ENCODE measurements at regions not wholly inside any gene's neighbourhood (a gene's known extent, or its start where the extent isn't known, plus 50 kb on each side); places are given as distances from the start of the nearest gene placed in this dataset.

DNA sequence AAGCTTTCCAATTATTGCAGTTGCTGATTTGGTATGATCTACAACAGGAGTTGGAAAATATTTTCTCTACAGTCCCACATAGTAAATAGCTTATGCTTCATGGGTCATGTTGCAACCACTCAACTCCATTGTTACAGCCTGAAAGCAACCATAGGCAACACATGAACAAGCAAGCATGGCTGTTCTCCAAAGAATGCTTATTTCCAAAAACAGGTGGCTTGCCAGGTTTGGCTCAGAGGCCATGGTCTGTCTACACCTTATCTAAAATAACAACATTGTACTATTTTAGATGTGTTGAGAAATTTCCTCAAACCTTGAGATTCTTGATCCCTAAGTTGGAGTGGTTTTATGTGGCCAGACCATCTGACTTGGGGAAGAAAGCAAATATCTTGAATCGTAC, 153.9 kb upstream of the MPPED2 start:
- DNase-seq: no peak

DNA sequence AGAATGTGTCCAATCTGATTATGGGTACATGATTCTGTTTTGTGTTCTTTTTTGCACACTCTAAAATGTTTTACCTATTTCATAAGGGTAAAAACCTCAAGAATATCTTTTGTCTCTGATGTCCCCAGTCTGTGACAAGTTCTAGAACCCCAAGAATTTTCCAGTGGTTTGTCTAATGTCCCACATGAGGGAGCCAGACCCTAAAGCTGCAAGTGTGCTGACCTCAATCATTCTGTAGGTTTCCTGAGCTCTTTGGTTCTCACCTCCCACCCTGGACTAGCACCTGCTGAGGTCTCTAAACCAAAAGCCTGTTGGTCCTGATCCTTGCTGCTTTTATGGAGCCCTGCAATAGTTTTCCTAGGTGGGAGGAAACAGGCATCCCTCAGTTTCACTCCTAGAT, 149.8 kb upstream of the MPPED2 start:
- DNase-seq: no peak

DNA sequence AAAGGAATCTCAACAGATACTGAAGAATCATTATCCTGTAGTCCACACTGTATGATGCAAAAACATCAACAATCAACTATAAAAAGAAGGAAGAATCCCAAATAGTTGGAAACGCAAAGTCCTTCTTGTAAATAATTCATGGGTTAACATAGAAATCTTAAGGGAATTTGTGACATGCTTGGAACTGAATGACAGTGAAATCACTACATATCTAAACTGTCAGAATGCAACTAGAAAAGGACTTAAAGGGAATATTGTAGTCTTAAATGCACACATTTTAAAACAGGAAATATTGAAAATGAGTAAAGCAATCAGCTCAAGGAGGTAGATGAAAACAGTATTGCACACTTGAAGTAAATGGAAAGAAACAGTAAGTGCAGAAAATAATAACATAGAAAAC, 147.6 kb upstream of the MPPED2 start:
- DNase-seq: no peak

DNA sequence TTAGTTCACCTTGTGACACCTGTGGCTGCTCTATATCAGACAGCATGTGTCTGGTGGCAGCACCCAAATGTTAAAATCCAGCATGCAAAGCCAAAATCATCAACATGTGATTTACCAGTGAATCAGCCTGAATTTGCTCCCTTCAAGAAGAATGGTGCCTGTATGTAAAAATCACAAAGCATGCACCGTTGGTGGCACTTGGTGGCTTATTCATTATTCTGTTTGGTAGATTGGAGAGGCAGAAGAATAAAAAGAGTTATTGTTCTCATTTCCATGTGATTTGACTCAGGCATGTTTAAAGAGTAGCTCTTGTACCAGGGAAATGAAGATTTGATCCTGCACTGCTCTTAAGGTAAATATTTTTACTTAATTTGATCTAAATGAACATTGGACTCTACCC, 143.9 kb upstream of the MPPED2 start:
- no peak for DNase-seq

DNA sequence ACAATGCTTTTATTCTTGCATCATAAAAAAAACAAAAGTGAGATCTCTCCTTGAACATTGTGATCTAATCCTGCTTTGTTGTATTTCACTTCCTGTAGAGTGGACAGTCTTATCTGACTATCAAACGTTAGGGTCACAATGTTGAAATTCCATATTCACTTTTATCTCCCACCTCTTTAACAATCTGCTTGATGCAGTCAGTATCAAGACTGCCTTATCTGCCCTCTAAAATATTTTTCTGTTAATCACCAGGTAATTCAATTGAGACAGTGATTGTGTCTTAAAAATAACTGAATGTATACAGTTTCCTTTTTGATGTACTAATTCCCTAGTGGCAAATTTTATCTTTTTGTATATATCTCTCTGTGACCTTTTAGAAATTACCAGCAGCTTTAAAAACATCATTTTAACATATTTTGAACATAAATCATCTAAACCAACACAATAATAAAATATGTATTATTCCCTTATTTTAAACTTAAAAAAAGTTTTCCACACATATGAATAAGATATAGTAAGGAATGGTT, 143.1 kb upstream of the MPPED2 start:
- no peak for DNase-seq

DNA sequence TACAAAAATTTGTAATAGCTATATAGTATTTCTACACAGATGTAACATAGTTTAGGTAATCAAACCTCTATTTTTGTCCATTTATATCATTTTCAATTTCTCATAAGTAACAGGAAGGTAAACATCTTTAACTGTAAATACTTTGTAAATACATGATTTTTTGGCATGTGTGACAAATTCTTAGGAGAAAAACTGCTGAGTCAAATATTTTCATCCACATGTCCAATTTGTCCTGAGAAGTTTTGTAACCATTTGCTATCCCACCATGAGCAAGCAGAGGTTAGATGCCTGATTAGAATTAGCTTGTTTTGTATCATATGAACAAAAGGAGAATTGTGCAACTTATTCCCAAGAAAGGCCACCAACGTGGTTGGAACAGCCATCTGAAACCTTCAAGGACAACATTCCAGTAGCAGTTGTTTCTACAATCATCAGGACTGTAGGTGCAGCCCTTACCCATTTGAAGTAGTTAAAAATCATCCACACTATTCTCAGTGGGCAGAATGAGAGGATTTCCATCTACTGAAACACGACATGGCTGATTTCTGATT, 139.6 kb upstream of the MPPED2 start:
- no peak for DNase-seq

DNA sequence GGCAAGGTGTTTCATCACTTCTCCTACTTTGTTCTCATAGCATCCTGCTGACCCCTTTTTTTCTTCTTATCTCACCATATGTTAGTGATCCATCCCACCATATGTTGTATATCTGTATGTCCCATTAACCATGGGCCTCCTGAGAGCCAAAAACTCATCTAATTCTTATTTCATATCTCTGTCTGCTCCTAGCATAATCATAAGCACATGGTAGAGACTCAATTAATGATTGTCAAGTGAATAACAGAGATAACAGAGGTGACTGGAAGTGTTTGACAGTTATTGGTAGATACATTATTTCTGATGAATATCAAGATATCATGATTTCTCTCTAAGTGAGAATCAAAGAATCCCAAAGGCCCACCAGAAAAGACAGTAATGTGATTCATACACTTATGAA, 138.1 kb upstream of the MPPED2 start:
- no peak for DNase-seq

DNA sequence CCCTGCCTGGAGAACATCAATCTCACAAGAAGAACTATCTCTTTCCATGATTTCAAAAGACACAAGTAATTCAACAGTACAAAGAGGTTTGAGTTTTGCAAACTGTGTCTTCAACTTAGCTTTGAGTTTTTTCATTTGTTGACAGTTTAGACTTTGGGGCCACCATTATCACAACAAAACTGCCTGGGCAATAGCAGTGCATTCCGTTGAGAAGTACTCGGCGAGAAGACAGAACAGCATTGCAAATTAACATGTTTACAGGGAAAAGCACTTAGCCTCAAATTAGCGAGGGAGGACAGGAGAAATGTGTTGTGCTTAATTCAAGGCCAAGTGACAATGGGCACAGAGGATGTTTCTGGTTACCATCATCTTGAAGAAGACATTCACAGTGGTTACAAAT, 133.2 kb upstream of the MPPED2 start:
- DNase-seq: no peak

DNA sequence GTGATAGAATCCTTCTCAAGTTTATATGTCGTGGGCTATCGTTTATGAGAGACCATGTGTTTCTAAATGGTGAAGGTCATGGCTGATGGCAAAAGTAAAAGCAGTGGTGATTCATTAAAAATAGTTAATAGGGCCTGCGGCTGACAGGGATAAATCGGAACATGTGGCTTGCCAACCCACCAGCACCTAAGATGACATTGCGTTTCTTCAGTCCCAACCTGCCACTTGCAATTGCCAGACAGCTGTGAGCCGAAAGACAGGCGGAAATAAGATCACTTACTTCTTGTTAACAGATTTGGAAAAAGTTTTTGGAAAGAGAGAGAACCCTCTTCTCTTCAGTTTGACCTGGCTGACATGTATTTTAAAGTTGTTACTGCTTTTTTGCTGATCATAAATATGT, 131.5 kb upstream of the MPPED2 start:
- DNase-seq: no peak

DNA sequence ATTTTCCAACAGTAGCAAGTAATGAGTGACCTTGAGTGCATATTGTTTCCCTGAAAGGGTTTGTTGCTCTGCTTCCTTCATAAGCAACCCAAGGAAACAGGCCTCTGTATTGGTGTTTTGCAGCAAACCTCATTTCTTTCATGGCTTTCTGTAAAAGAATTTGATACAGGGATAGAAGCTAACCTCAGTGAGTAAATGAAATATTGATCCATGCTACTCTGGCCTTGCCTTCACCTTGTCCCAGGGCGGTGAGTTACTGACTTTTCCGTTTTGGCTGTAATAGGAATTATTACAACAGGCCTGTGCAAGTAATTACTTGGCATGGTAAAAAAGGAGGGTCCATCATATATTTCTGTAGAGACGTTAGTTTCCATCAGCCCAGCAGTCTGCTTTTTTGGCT, 130.9 kb upstream of the MPPED2 start:
- DNase-seq: no peak

DNA sequence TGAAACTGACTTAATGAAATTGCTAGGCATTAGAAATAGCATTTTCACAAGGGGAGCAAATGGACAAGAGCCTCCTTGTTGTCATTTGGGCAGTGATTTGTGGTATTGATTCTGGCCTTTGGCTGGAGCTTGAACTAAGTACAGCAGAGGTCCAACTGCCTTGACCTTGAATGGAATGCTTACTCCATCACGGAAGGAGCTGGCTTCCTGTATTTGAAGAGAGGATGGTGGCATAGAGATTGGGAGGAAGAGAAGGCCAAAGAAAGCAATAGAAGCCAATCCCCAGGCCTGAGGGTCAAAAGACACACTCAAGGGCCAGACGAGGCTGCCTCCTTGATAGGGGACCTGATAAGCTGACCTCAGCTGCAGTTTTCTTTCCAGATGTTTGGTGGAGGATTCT, 126.6 kb upstream of the MPPED2 start:
- DNase-seq: no peak

DNA sequence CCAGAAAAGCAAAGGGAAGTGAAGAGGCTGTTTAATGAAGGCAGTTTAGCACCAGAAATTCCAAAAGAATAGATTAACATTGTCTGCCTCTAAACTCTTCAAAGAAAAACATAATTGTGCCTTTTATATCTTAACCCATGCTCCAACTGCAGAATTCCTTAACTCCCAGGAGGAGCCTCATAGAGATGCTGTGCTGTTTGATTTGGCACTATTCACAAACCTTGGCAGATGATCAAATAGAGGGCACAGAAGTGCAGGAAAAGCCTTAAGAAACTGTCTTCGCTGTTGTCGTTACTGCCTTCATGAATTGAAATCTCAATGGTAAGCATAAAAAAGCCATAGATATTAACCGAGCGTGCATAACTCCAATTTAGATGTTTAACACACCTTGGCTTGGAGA, 124.1 kb upstream of the MPPED2 start:
- DNase-seq: no peak

DNA sequence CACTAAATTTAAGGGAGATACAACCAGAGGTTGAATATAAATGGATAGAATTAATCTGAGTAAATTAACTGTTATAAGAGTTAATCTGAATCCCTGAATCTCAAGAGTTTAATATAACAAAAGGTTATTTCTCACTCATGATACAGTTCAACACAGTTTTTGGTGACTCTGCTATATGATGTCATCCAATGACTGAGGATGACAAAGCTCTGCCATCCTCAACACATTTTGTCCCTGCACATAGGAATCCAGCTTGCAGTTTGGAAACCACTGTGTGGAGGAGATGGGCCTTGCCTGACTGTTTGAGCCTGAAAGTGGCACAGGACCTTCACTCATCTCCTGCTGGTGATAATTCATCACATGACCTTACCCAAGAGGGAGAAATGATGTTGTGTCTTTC, 121.0 kb upstream of the MPPED2 start:
- no peak for DNase-seq

DNA sequence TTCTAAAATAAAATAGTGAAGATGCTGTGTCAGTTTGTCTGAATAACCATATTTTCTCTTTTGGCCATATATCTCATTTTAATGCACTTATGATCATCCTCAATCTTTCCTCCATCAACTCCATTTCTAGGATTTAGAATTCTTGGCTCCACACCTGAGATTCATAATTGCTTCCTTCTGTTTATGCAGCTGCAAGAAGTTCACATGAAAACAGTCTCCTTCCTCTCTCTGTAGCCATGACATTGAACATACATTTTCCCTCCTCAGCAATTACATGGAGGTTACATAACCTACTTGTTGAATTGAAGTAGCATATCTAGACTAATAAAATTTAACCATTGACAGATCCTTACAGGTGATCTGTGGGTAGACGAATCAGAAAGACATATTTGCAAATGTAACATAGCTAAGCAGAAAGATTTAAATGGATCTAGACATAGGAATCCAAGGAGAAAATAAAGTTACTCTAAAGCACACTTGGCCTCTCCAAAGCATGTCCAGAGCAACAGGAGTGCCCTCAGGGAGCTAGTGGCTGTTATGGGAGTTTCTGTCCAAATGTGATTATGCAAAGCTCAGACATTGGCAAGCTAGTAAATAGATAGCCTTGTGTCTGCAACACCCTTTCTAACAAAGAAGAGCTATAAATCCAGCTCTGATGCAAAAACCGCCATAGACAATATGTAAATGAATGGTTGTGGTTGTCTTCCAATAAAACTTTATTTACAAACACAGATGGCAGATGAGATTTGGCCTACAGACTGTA, 119.9 kb upstream of the MPPED2 start:
- no peak for DNase-seq

DNA sequence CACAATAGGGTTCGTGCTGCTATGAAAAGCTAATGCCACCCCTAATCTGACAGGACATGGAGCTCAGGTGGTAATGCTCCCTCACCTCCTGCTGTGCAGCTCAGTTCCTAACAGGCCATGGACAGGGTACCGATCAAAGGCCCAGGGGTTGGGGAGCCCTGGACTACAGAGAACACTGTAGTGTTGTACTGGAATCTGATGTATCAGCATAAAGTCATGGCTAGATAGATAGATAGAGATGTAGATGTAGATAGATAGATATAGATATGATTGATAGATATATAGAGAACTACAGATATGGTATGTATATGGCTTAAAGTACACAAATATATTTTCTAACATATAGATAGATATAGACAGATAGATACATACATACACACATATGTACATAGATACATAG, 112.3 kb upstream of the MPPED2 start:
- no peak for DNase-seq

DNA sequence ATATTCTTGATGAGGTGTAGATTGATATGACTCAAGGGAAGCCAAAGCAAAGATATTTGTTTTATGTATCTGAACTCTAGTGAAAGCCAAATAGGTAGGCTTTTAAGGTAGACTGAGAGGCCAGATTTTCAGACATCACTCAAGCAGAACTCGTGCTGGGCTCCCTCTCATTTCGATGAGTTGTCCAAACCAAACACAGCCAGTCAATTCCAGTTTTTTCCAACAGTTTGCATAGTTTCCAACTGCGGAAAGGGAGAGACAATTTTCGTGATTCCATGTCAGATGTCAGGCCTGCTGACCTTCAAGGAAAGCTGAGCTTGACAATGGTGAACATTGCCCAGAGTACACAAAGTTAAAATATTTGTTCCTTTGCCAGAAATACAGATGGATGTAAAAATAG, 110.9 kb upstream of the MPPED2 start:
- no peak for DNase-seq

DNA sequence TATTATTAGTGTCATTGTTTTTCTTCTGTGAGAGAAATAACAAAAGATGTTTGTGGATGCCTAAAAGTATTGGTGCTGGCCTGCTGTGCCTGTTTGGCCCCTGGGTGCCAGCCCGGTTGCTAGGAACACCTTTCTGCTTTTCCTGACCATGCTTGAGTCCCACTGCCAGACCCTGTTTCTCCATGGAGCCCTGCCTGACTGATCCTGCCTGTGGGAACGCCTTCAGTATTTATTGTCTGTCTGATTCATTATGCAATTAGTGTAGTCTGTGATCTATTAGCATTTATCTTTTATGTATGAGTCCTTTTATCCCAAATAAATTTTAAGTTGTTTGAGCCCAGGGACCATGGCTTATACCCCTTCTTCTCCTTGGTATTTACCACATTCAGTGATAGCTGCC, 98.6 kb upstream of the MPPED2 start:
- DNase-seq: no peak

DNA sequence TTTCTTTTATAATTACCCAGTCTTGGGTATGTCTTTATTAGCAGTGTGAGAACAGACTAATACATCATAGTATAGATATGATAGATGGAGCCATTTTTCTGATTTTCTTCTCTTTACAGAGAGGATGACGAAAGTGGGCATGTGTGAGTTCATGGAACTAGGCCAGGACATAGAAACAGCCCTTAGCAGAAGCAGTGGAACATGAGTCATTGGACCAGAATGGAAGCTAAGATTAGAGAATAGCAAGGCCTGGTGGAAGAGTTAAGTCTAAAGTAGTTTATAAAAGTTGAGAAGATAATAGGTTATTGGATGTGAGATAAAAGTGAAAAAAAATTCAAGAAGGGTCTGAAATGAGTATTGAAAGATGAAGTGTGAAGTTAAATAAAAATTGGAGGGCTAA, 97.0 kb upstream of the MPPED2 start:
- no peak for DNase-seq

DNA sequence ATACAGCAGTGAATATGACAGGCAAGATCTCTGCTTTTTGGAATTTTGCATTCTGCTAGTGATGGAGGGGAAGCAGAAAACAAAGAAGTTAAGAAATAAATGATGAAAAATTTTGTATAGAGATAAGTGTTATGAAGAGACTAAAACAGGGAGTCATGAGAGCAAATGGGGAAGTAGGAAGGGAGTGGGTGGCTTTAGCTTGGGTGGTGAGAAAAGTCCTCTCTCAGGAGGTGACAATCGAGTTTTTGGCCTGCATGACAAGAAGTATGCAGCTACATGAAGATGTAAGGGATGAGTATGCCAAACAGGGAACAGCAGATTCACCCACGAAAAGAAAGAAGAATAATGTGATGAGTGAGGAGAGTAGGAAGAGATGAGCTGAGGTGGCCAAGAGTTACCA, 80.7 kb upstream of the MPPED2 start:
- DNase-seq: no peak

DNA sequence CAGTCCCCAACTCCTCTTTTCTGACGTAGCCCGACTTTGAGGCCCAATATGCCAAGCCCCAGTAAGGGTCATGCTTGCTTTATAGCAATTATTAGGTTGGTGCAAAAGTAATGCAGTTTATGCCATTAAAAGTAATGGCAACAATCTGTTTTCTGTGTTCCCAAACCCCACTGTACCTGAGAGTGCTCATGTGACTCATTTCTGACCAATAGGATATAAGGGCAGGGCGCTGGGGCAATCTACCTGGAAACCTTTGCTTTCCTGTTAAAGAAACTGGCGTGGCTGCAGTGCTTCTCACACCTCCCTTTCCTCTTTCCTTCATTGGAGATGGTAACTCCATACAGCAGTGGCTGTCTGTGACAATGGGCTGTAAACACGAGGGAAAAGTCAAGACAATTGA, 78.9 kb upstream of the MPPED2 start:
- no peak for DNase-seq

DNA sequence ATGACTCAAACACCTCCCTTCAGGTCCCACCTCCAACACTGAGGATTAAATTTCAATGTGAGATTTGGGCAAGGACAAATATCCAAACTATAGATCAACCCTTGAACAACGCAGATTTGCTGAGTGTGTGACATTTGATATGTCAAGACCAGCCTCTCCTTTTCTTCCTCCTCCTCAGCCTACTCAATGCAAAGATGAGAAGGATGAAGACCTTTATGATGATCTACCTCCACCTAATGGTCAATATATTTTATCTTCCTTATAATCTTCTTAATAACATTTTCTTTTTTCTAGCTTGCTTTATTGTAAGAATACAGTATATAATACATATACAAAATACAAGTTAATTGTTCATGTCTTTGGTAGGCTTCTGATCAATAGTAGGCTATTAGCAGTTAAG, 67.5 kb upstream of the MPPED2 start:
- no peak for DNase-seq

DNA sequence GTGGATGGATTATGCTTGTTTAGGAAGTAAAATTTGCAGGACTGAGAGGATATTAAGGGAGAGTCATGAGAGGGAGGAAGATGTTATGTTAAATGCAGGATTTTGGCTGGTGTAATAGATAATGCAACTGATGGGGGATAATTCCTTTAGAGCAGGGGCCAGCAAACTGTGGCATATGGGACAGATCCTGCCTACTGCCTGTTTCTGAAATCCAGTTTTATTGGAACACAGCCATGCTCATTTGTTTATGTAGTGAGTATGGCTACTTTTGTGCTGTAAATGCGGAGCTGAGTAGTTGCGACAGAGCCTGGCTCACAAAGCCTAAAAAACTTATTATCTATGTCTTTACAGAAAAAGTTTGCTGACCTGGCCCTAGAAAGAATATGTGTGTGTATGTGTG, 66.6 kb upstream of the MPPED2 start:
- DNase-seq: no peak

DNA sequence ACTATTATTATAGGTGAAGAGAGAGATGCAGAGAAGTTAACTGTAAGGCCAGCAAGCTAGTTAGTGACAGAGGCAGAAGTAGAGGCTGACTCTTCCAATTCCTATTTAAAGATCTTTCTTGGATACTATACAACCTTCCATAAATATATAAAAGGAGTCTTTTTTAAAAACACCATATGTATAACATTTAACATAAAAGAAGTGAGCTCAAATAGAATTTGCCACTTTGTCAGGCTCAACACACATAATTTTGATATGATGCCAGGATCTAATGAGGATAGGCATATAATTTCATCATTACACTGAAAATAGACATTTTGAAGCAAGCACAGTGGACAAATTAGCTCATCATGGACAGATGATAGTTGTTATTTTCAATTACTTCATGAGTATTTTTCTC, 64.1 kb upstream of the MPPED2 start:
- no peak for DNase-seq

Measured in hypothalamus (tissue), 51 donors.